H9 (cell line): ENCODE measurements at regions not wholly inside any gene's neighbourhood (a gene's known extent, or its start where the extent isn't known, plus 50 kb on each side); places are given as distances from the start of the nearest gene placed in this dataset.

Experiments used
- DNase-seq: peaks from one replicate; pipeline ENCODE4 v3.0.0-alpha.2; 2017
- H2AFZ ChIP-seq: one replicate; pipeline ENCODE4 v1.6.1; 2013; ENCODE audit warnings: mild to moderate bottlenecking, low read length, control low read depth, moderate library complexity
- H2AK5ac ChIP-seq: 2 replicates; pipeline ENCODE4 v1.6.1; 2013; ENCODE audit warnings: low read length, control low read depth, mixed read lengths; ENCODE audit not compliant: insufficient read length
- H2BK120ac ChIP-seq: one replicate; pipeline ENCODE4 v1.6.1; 2013; ENCODE audit warnings: low read depth, mild to moderate bottlenecking, low read length, control low read depth, inconsistent platforms; ENCODE audit not compliant: poor library complexity, severe bottlenecking
- H2BK12ac ChIP-seq: 2 replicates; pipeline ENCODE4 v1.6.1; 2013; ENCODE audit warnings: low read length, control low read depth, mixed read lengths, low read depth; ENCODE audit not compliant: insufficient read length
- H2BK15ac ChIP-seq: 2 replicates; pipeline ENCODE4 v1.6.1; 2013; ENCODE audit warnings: low read depth, low read length, control low read depth
- H2BK20ac ChIP-seq: one replicate; pipeline ENCODE4 v1.6.1; 2013; ENCODE audit warnings: low read depth, mild to moderate bottlenecking, low read length, control low read depth, inconsistent platforms; ENCODE audit not compliant: poor library complexity, severe bottlenecking
- H2BK5ac ChIP-seq: 2 replicates; pipeline ENCODE4 v1.6.1; 2013; ENCODE audit warnings: low read length, control low read depth, mixed read lengths; ENCODE audit not compliant: insufficient read length
- H3K14ac ChIP-seq: 2 replicates; pipeline ENCODE4 v1.6.1; 2013; ENCODE audit warnings: low read length, control low read depth; ENCODE audit not compliant: insufficient read depth
- H3K18ac ChIP-seq: 2 replicates; pipeline ENCODE4 v1.6.1; 2013; ENCODE audit warnings: low read depth, mild to moderate bottlenecking, mixed read lengths, low read length, control low read depth; ENCODE audit not compliant: insufficient read length
- H3K23ac ChIP-seq: 2 replicates; pipeline ENCODE4 v1.6.1; 2013; ENCODE audit warnings: low read length, control low read depth, mixed read lengths, low read depth; ENCODE audit not compliant: insufficient read length
- H3K23me2 ChIP-seq: 2 replicates; pipeline ENCODE4 v1.6.1; 2013; ENCODE audit warnings: low read depth, mild to moderate bottlenecking, mixed read lengths, low read length, control low read depth; ENCODE audit not compliant: insufficient read length, poor library complexity, severe bottlenecking
- H3K27ac ChIP-seq: 2 replicates; pipeline ENCODE4 v1.5.1; 2013; ENCODE audit warnings: low read length, control low read depth, mixed read lengths, low read depth; ENCODE audit not compliant: insufficient read length
- H3K27me3 ChIP-seq: 2 replicates; pipeline ENCODE4 v1.6.1; 2013; ENCODE audit warnings: low read length, control low read depth, inconsistent platforms; ENCODE audit not compliant: insufficient read depth
- H3K4ac ChIP-seq: 2 replicates; pipeline ENCODE4 v1.6.1; 2013; ENCODE audit warnings: low read depth, mild to moderate bottlenecking, control low read depth, inconsistent platforms, low read length, moderate library complexity
- H3K4me1 ChIP-seq: 2 replicates; pipeline ENCODE4 v1.6.1; 2013; ENCODE audit warnings: low read length, control low read depth, inconsistent platforms; ENCODE audit not compliant: insufficient read depth
- H3K4me2 ChIP-seq: 2 replicates; pipeline ENCODE4 v1.6.1; 2013; ENCODE audit warnings: low read length, control low read depth, mixed read lengths; ENCODE audit not compliant: insufficient read length, insufficient read depth
- H3K56ac ChIP-seq: 2 replicates; pipeline ENCODE4 v1.6.1; 2013; ENCODE audit warnings: low read depth, mild to moderate bottlenecking, mixed read lengths, low read length, control low read depth; ENCODE audit not compliant: insufficient read length
- H3K79me1 ChIP-seq: 2 replicates; pipeline ENCODE4 v1.6.1; 2013; ENCODE audit warnings: low read depth, mild to moderate bottlenecking, moderate library complexity, low read length, control low read depth, inconsistent platforms; ENCODE audit not compliant: insufficient read depth, poor library complexity, severe bottlenecking
- H3K79me2 ChIP-seq: 2 replicates; pipeline ENCODE4 v1.6.1; 2013; ENCODE audit warnings: low read length, control low read depth, inconsistent platforms; ENCODE audit not compliant: insufficient read depth
- H3K9ac ChIP-seq: 2 replicates; pipeline ENCODE4 v1.6.1; 2013; ENCODE audit warnings: low read length, control low read depth, mixed read lengths; ENCODE audit not compliant: insufficient read length; ENCODE audit errors: extremely low read depth
- H3K9me3 ChIP-seq: one replicate; pipeline ENCODE4 v1.6.1; 2013; ENCODE audit warnings: low read depth, low read length, inconsistent platforms; ENCODE audit not compliant: control insufficient read depth
- H3T11ph ChIP-seq: one replicate; pipeline ENCODE4 v1.6.1; 2013; ENCODE audit warnings: mild to moderate bottlenecking, low read length, control low read depth, inconsistent platforms
- H4K20me1 ChIP-seq: one replicate; pipeline ENCODE4 v1.6.1; 2013; ENCODE audit not compliant: control insufficient read depth, insufficient read length, insufficient read depth
- H4K5ac ChIP-seq: 2 replicates; pipeline ENCODE4 v1.6.1; 2013; ENCODE audit warnings: low read depth, mild to moderate bottlenecking, mixed read lengths, low read length, control low read depth; ENCODE audit not compliant: insufficient read length
- H4K8ac ChIP-seq: replicated peaks from 2 replicates; pipeline ENCODE4 v1.6.1; 2013; ENCODE audit warnings: low read length, control low read depth, mixed read lengths, low read depth; ENCODE audit not compliant: insufficient read length
- H4K91ac ChIP-seq: 2 replicates; pipeline ENCODE4 v1.6.1; 2013; ENCODE audit warnings: low read depth, mild to moderate bottlenecking, moderate library complexity, mixed read lengths, low read length, control low read depth; ENCODE audit not compliant: insufficient read length
- H3K27ac Mint-ChIP-seq, 3 experiments: 2 replicates in 2 of 3; 3 replicates in 1 of 3; pipeline ENCODE4 v1.8.0; 2020 to 2021; ENCODE audit warnings: mixed read lengths in 3 of 3, mild to moderate bottlenecking in 1 of 3, moderate library complexity in 1 of 3
- H3K27me3 Mint-ChIP-seq: 2 replicates; pipeline ENCODE4 v1.8.0; 2021; ENCODE audit warnings: low read depth, mild to moderate bottlenecking, moderate library complexity, mixed read lengths
- H3K36me3 Mint-ChIP-seq, 3 experiments: 2 replicates in 2 of 3; 3 replicates in 1 of 3; pipeline ENCODE4 v1.8.0; 2020 to 2021; ENCODE audit warnings: low read depth in 3 of 3, mixed read lengths in 3 of 3; ENCODE audit not compliant: insufficient read depth in 1 of 3
- H3K4me1 Mint-ChIP-seq, 2 experiments: 2 replicates each; pipeline ENCODE4 v1.8.0; 2020; ENCODE audit warnings: mixed read lengths in 2 of 2
- H3K4me3 Mint-ChIP-seq, 2 experiments: 2 replicates in 1 of 2; 3 replicates in 1 of 2; pipeline ENCODE4 v1.8.0; 2020 to 2021; ENCODE audit warnings: mild to moderate bottlenecking in 2 of 2, mixed read lengths in 2 of 2, moderate library complexity in 1 of 2
- H3K9me3 Mint-ChIP-seq, 2 experiments: 2 replicates in 1 of 2; 3 replicates in 1 of 2; pipeline ENCODE4 v1.8.0; 2020; ENCODE audit warnings: mild to moderate bottlenecking in 2 of 2, mixed read lengths in 2 of 2, moderate library complexity in 1 of 2
- CTCF ChIP-seq: fragments of 200-600 bp; sonication (generic); conservative IDR thresholded peaks from 3 replicates; pipeline ENCODE4 v1.8.0; 2021; ENCODE audit warnings: antibody characterized with exemption, mild to moderate bottlenecking
- WGBS: extraction: QIAGEN DNeasy Blood & Tissue Kit; methylation state at CpG from one replicate; pipeline ENCODE4 v1.1.7; 2013; ENCODE audit warnings: missing lambda C conversion rate, low lambda C conversion rate, mixed read lengths; ENCODE audit not compliant: insufficient read length; ENCODE audit errors: extremely low coverage; 5-methylcytosine and 5-hydroxymethylcytosine counted together

- no peak overlapping the region for H4K8ac ChIP-seq
- H3K18ac ChIP-seq: no peak overlapping the region
- no peaks in the 10 kb centered on the region for H3K79me1 ChIP-seq
- Mint-ChIP-seq H3K27ac (no peak overlapping the region), H3K27me3 (no peaks in the 10 kb centered on the region), H3K4me3 (no peak overlapping the region), H3K36me3 (no peaks in the 10 kb centered on the region; a peak in 1 of 7 replicates), H3K4me1 (no peaks in the 10 kb centered on the region), H3K9me3 (peaks cover 3 to 45% of the 10 kb centered on the region in 2 experiments; a peak in 4 of 5 replicates)
- H2AFZ ChIP-seq: no peak overlapping the region
- H3K23ac ChIP-seq: no peak overlapping the region
- H3K9ac ChIP-seq: no peak overlapping the region
- no peak overlapping the region for H2BK5ac ChIP-seq
- H4K5ac ChIP-seq: no peak overlapping the region
- H4K20me1 ChIP-seq: no peaks in the 10 kb centered on the region
- H4K91ac ChIP-seq: no peak overlapping the region
- no peak overlapping the region for H3K14ac ChIP-seq
- H3K27ac ChIP-seq: no peak overlapping the region
- H3K56ac ChIP-seq: no peak overlapping the region
- H3K4me1 ChIP-seq: no peaks in the 10 kb centered on the region
- no peaks in the 10 kb centered on the region for H3K27me3 ChIP-seq
- no peak overlapping the region for H2BK120ac ChIP-seq
- no peak overlapping the region for H3K4ac ChIP-seq
- H2BK20ac ChIP-seq: no peak overlapping the region
- no peak overlapping the region for H2AK5ac ChIP-seq
- no peak for DNase-seq
- WGBS: no CpG with 5 or more reads among the region's 3 CpGs
- no peak for TF ChIP-seq CTCF
- no peaks in the 10 kb centered on the region for H3K79me2 ChIP-seq
- H3K9me3 ChIP-seq: no peaks in the 10 kb centered on the region
- H3K23me2 ChIP-seq: no peaks in the 10 kb centered on the region
- no peak overlapping the region for H3K4me2 ChIP-seq
- H3T11ph ChIP-seq: no peak overlapping the region
- no peak overlapping the region for H2BK12ac ChIP-seq
- no peak overlapping the region for H2BK15ac ChIP-seq
These were observed 162.6 kb downstream of the PRR32 start for GRCh38 chrX:126982158-126982557.
